Cardiac septum (tissue), 1 donor: ENCODE measurements at regions not wholly inside any gene's neighbourhood (a gene's known extent, or its start where the extent isn't known, plus 50 kb on each side); places are given as distances from the start of the nearest gene placed in this dataset.
"Not testable (repeated sequence)": the region's sequence is repeated elsewhere in the genome, so short reads cannot be mapped to it uniquely, and the experiment has no call there.

Experiments used
- DNase-seq: peaks from one replicate; pipeline ENCODE4 v3.0.0-alpha.2; 2020; ENCODE audit warnings: low spot score
- intact Hi-C: fragments of 100-400 bp; cut with DNase I; formaldehyde crosslinking; loops from one replicate; pipeline ENCODE4 v1.14.0; 2022
- donor health status: DM: no; HTN: no; CAD: no.

DNA sequence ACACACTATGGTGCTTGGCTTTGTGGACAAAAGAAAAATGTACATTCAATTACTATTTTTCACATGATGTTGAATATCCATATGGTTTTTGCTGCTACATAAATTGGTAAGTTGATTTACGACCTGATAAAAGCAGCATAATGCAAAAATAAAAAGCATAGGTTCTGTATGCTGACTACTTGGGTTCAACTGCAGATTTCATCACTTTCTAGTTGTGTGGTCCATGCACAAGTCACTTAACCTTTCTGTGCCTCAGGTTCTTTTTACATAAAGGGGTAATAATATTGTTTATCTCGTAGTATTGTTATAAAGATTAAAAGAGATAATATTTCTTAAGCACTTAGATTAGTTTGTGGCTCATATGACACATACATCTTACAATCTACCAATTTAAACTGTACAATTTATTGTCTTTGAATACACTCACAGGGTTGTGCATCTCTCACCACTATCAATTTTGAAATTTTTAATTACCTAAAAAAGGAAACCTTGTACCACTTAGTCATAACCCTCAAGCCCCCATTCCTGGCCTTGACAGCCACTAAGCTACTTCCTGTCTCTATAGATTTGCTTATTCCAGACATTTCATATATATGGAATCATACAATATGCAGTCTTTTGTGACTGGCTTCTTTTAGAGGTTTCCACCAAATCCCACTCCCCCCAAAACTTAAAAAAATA is 1443.9 kb downstream of the SUCLG1 start:
- no peak for DNase-seq
- intact Hi-C loops = no loop called here

DNA sequence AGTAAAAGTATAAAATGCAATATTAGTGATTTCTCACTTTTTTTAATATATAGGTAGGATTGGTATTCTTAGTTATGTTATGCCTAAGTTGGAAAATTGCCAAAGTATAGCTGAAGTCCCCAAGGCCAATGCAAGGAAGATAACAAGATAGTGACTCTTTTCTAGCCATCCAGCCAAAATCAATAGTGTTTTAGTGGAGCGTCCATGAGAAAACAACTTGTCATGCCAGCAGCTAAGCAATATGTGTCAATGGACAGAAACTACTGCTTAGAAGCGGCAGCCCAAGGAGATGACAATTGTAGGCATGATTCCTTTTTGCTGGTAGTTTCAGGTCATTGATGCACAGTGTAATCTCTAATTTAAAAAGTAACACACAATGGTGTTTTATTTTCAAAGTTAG is 1444.6 kb downstream of the SUCLG1 start:
- intact Hi-C loops = no loop called here
- no peak for DNase-seq

DNA sequence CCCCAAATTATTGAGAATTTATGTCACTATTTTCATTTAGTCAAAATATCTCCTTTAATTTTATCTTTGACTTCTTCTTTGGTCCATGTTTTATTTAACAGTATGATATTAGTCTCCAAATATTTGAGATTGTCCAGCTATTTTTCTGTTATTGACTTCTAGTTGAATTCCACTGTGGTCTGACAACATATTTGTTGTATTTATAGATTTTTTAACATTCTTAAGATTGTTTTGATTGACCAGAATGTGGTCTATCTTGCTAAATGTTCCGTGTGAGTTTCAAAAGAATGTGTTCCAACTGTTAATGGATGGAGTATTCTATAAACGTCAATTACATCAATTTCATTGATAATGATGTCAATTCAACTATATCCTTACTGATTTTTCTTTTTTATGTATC is 1452.1 kb downstream of the SUCLG1 start:
- intact Hi-C loops = no loop called here
- no peak for DNase-seq

DNA sequence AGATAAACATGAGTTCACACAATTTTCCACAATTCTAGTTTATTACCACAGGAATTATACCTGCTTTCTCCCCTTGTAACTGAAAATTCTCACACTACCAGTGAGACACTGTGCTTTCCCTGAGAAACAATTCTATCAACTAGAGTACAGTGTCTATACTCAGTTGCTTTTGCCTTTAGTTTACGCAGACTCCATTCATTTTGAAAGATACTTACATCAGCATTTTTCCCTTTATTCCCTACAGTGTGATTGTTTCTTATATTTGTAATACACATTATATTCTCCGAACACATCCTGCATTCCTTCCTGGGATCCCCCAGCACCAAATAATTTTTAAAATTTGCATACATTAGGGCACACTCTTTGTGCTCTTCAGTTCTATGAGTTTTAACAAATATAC is 1455.5 kb downstream of the SUCLG1 start:
- intact Hi-C loops = no loop called here
- DNase-seq = no peak

DNA sequence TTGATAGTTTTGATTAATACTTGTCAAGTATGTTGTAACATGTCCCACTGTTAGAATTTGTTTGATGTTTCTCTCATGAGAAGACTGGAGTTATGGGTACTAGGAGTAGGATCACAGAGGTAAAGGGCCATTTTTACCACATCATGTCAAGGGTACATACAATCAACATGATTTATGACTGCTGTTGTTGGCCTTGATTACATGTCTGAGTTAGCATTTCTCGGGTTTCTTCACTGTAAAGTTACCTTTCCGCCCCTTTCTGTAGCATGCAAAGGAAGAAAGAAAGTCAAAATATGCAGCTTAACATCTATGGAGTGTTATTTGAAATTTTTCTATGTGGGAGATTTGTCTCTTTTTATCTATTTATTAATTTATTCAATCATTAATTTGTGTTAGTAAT is 1456.4 kb downstream of the SUCLG1 start:
- no peak for DNase-seq

DNA sequence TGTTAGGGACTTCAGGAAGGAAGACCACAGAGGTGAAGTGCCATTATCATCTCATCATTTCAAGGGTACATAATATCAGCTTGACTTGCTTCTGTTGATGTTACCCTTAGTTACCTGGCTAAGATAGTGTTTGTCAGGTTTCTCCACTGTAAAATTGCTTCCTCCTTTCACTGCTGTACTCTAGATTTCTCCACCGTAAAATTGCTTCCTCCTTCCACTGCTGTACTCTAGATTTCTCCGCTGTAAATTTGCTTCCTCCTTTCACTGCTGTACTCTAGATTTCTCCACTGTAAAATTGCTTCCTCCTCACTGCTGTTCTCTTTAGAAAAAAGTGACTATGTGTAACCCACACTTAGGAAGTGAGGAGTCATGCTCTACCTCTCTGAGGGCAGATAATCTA is 1460.3 kb downstream of the SUCLG1 start:
- intact Hi-C loops = no loop called here

More for the DNA sequence above, 1456.4 kb downstream of the SUCLG1 start:
- intact Hi-C loops = no loop called here

DNA sequence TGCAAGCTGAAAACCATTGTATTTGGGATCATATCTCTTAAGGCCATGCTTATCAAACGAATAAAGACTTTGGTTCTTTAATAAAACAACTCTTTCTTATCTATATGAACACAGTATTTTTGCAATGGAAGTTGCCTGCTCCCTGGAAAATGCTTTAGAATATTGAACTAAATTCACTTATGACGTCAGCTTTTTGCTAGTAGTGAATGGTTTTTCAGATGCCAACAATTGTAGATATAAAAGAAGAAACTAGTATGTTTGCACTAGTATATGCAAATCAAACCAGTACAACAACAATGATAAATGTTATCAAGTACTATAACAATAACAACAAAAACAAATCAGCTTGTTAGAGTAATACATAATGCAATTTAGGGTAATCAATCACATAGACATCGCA is 1462.9 kb downstream of the SUCLG1 start:
- intact Hi-C loops = no loop called here
- DNase-seq = no peak

More for the DNA sequence above, 1460.3 kb downstream of the SUCLG1 start:
- no peak for DNase-seq

DNA sequence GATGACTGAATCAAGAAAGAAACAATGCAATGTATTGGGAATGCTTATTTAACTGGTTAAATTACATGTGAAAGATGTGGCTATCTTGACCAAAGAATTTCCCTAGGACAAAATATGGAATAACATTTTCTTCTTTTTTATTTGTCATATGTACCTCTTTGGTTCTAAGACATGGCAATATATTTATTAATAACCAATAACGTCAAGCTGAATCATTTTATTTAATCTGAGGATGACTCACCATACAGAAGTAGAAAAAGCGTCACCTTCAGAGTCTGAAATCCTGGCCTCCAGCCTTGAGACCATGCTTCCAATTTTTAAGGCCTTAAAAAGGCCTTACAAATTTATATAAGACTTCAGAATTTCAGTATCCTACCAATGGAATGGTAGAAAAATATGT is 1464.9 kb downstream of the SUCLG1 start:
- intact Hi-C loops = no loop called here

DNA sequence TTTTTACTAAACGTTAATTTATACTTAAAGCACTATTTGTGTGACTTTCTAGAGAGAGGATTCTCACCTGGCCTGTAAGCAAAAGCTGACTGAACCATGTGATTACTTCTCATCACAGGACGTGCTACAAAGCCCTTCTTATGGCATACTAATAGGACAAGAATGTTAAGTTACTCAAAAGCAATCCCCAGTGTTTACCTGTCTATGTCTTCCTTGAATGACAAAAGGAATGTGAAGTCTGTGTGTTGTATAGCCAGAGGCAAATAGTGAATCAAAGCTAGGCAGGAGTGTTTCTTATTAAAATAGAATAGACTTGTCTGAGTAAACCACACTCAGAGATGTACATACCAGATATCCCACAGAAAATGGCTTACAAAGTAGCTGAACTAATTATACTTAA is 1465.5 kb downstream of the SUCLG1 start:
- no peak for DNase-seq
- intact Hi-C loops = no loop called here

More for the DNA sequence above, 1464.9 kb downstream of the SUCLG1 start:
- DNase-seq = no peak

DNA sequence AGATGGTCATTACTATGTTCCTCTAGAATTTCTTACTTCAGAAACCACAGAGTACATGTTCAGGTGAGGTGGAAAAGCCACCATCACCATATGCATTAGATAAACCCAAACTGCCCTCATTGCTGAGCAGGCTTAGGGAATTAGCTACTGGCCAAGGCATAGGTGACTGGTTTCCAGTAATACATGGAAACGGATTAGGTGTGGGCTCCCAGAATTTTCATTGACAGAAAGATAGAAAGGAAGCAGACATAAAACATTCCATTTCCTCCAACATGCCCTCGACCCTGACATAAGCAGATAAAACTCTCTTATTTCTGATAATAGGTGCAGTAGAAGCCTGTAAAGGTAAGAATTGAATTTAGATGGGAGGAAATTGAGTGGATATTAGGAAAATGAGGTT is 1466.1 kb downstream of the SUCLG1 start:
- intact Hi-C loops = no loop called here
- DNase-seq = no peak

DNA sequence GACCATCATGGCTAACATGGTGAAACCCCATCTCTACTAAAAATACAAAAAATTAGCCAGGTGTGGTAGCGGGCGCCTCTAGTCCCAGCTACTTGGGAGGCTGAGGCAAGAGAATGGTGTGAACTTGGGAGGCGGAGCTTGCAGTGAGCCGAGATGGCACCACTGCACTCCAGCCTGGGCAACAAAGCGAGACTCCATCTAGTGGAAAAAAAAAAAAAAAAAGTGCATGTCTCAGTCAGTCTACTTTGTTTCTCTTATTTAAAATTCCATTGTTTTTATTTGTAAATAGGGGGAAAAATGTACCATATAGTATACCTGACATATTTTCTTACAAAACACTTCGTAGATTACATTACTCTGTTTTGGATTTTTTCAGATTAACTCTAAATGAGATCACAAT is 1471.4 kb downstream of the SUCLG1 start:
- DNase-seq, intact Hi-C loops: not testable (repeated sequence)

DNA sequence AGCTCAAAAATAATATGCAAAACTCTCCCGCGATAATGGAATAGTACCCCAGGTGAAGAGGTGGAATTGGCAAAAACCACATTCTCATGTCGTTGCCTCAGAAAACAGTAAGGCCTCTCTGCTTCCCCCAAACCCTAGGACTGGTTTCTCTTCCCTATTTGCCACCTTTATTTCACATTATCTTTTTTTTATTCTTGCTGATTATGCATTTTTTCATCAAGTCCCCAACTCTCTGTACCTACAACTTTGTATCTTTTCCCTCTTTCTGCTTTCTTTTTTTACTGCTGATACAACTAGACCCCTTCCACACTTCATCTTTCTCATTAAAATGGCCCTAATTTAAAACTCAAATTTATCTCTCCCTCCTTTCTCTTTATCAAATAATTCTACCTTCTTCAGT is 1472.2 kb downstream of the SUCLG1 start:
- intact Hi-C loops = no loop called here
- no peak for DNase-seq

DNA sequence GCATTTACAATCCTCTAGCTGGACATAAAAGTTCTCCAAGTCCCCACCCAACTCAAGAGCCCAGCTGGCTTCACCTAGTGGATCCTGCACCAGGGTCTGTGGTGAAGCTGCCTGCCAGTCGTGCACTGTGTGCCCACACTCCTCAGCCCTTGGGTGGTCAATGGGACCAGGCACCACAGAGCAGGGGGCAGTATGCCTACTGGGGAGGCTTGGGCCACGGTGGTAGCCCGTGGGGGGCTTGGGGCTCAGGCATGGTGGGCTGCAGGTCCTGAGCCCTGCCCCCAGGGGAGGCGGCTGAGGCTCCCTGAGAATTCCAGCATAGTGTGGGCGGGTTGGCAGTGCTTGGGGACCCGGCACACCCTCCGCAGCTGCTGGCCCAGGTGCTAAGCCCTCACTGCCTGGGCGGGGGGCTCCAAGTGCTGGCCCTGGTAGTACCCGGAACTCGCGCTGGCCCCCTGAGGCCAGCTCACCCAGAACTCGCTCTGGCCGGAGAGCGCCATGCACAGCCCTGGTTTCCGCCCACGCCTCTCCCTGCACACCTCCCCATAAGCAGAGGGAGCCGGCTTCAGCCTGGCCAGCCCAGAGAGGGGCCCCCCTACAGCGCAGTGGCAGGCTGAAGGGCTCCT is 1473.4 kb downstream of the SUCLG1 start:
- intact Hi-C loops = no loop called here
- DNase-seq = no peak

DNA sequence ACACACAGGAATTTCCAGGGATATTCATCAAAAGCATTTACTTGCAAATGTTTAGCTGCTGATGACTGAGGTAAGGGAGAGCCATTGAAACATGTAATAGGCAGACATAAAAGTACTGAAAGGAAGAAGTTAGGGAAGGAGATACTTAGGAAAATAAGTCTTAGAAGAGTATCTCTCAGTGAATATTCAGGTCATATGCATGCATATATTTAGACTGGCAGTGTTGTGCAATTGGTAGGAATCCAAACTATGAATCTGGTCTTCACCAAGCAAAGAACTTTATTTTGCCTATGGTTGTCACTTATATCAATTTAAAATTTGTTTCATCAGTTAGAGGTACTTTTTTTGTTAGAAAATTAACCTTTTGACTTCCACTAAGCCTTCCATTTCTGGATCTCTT is 1490.7 kb downstream of the SUCLG1 start:
- intact Hi-C loops = no loop called here
- no peak for DNase-seq

DNA sequence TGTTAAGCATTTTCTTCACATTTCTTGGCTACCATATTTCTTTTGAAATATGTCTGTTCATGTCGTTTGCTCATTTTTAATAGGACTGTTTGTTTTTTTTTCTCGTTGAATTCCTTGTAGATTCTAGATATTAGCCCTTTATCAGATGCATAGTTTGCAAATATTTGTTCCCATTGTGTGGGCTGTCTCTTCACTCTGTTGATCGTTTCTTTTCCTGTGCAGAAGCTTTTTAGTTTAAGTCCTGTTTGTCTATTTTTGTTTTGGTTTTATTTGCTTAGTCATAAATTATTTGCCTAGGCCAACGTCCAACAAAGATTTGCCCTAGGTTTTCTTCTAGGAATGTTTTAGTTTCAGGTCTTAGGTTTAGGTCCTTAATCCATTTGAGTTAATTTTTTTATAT is 1494.7 kb downstream of the SUCLG1 start:
- no peak for DNase-seq
- intact Hi-C loops = no loop called here

DNA sequence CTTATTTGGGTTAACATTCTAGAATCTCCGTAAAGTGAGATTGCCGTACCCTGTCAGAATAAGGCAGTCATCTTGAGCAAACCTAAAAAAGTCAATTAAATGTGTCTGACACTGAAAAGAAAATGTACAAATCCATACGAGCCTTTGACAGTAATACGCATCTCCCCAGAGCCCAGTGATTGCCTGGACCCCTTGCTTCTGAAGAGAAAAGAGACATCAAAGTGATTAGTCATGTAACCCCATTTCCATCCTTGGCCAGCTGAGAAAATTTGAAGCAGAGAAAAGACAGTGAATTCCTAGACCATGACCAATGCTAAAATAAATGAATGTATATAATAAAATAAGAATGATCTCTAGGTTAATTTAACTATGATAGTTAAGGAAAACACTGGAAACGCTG is 1499.4 kb downstream of the SUCLG1 start:
- no peak for DNase-seq

DNA sequence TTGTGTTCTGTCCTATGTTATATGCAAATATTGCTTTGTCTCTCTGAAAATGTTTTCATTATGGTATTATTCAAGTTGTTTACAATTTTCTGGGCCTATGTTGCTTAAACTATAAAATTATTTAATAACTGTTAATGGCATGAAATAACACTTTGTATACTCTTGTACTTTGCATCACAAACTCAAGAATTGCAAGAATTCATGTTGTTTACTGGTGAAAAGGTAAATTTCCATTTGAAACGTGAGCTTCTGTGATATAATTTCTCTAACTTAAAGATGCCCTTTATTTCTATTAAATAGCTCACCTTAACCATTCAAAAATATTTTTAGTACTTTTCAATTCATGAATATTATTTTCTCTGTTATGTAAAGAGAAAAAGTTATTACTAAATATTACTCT is 1504.2 kb downstream of the SUCLG1 start:
- intact Hi-C loops = no loop called here

More for the DNA sequence above, 1499.4 kb downstream of the SUCLG1 start:
- intact Hi-C loops = no loop called here

DNA sequence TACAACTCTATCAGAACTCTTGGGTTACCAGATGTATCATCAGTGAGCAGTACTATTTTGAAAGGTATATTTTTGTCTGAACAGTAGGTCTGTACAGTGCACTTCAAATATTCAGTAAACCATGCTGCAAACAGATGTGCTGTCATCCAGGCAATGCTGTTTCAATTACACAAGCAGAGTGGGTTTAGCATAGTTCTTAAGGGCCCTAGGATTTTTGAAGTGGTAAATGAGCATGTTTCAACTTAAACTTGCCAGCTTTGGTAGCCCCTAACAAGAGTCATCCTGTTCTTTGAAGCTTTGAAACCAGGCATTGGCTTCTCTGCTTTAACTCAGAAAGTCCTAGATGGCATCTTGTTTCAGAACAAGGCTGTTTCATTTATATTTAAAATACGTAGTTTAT is 1519.9 kb downstream of the SUCLG1 start:
- intact Hi-C loops = no loop called here

More for the DNA sequence above, 1504.2 kb downstream of the SUCLG1 start:
- DNase-seq = no peak

DNA sequence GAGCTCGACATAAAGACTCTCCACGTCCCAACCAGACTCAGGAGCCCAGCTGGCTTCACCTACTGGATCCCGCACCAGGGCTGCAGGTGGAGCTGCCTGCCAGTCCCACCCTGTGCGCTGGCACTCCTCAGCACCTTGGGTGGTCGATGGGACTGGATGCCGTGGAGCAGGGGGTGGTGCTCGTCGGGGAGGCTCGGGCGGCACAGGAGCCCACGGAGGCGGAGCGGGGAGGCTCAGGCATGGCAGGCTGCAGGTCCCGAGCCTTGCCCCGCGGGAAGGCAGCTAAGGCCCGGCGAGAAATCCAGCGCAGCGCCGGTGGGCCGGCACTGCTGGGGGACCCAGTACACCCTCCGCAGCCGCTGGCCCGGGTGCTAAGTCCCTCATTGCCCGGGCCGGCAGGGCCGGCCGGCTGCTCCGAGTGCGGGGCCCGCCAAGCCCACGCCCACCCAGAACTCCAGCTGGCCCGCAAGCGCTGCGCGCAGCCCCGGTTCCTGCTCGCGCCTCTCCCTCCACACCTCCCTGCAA is 1520.7 kb downstream of the SUCLG1 start:
- DNase-seq = not testable (repeated sequence)

More for the DNA sequence above, 1519.9 kb downstream of the SUCLG1 start:
- no peak for DNase-seq

DNA sequence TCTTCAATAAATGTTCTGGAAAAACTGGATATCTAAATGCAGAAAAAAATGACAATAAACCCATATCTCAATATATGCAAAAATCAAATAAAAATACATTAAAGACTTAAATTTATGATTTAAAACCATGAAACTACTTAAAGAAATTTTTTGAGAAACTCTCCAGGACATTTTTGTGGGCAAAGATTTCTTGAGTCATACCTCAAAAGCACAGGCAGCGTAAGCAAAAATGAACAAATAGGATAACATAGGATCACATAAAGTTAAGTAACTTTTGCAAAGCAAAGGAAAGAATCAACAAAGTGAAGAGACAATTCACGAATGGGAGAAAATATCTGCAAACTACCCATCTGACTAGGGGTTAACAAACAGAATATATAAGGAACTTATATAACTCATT is 1545.5 kb downstream of the SUCLG1 start:
- intact Hi-C loops = no loop called here
- DNase-seq = no peak

More for the DNA sequence above, 1520.7 kb downstream of the SUCLG1 start:
- intact Hi-C loops = not testable (repeated sequence)

DNA sequence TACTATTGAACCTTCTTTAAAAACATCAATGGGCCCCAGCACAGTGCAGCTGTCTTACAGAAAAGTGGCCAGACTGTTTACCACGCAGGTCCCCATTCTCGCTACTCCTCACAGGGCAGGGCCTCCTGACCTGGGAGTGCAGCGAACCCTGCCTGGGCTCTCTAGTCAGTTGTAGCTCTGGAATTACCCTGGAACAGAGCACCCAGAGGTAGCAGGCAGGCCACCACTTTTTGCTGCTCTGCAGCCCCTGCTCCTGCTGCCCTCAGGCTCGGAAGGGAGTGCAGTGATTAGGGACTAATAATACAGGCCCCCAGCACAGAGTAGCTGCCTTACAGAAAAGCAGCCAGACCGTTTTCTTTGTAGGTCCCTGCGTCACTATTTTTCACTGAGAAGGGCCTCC is 1563.0 kb downstream of the SUCLG1 start:
- intact Hi-C loops = no loop called here
- DNase-seq = no peak
